CD14-positive monocyte (primary cell): ENCODE measurements at regions not wholly inside any gene's neighbourhood (a gene's known extent, or its start where the extent isn't known, plus 50 kb on each side); places are given as distances from the start of the nearest gene placed in this dataset.

Source experiments
- DNase-seq, 3 donors: peaks; one replicate each; pipeline ENCODE4 v3.0.0-alpha.2; 2011 to 2022
- H2AFZ ChIP-seq: 2 replicates; pipeline ENCODE4 v1.6.0; 2012; ENCODE audit warnings: mild to moderate bottlenecking, low read depth, low read length, inconsistent platforms; ENCODE audit not compliant: insufficient read depth, poor library complexity, severe bottlenecking
- H3K27ac ChIP-seq, 2 donors: 1 replicate in 1 of 2; 2 replicates in 1 of 2; pipeline ENCODE4 v1.5.1; 2012 to 2013; ENCODE audit warnings: low read length in 2 of 2, control low read depth in 1 of 2, inconsistent platforms in 1 of 2, low read depth in 1 of 2, mild to moderate bottlenecking in 1 of 2
- H3K27me3 ChIP-seq, 2 donors: one replicate each; pipeline versions ENCODE4 v1.6.0 to v1.6.1; 2011 to 2013; ENCODE audit warnings: low read length in 2 of 2; ENCODE audit not compliant: control insufficient read depth in 2 of 2, insufficient read depth in 2 of 2
- H3K36me3 ChIP-seq, 2 donors: replicated peaks in 1 of 2; 1 replicate in 1 of 2; 2 replicates in 1 of 2; pipeline versions ENCODE4 v1.5.1 to v1.6.1; 2012 to 2013; ENCODE audit warnings: low read length in 2 of 2, control low read depth in 1 of 2, inconsistent platforms in 1 of 2, mild to moderate bottlenecking in 1 of 2; ENCODE audit not compliant: insufficient read depth in 2 of 2, control insufficient read depth in 1 of 2
- H3K4me1 ChIP-seq, 2 donors: 1 replicate in 1 of 2; 2 replicates in 1 of 2; pipeline versions ENCODE4 v1.5.1 to v1.6.1; 2012 to 2013; ENCODE audit warnings: low read length in 2 of 2, control low read depth in 1 of 2, inconsistent platforms in 1 of 2, mild to moderate bottlenecking in 1 of 2, moderate library complexity in 1 of 2; ENCODE audit not compliant: insufficient read depth in 2 of 2, control insufficient read depth in 1 of 2
- H3K4me2 ChIP-seq: replicated peaks from 2 replicates; pipeline ENCODE3; 2012; ENCODE audit warnings: low read length, moderate library complexity, mild to moderate bottlenecking; ENCODE audit not compliant: poor library complexity, severe bottlenecking; ENCODE audit errors: extremely low read depth
- H3K4me3 ChIP-seq, 3 experiments: fragments of 200-600 bp in 1 of 3; sonication (generic) in 1 of 3; replicated peaks in 1 of 3; 1 replicate in 2 of 3; 2 replicates in 1 of 3; pipeline ENCODE4 v1.5.1; 2011 to 2013; ENCODE audit warnings: low read length in 3 of 3, mild to moderate bottlenecking in 3 of 3, control low read depth in 2 of 3, low read depth in 2 of 3, inconsistent platforms in 1 of 3, moderate library complexity in 1 of 3
- H3K79me2 ChIP-seq: 2 replicates; pipeline ENCODE4 v1.6.0; 2012; ENCODE audit warnings: mild to moderate bottlenecking, control low read depth, inconsistent platforms, low read length, moderate library complexity; ENCODE audit not compliant: insufficient read depth
- H3K9ac ChIP-seq: 2 replicates; pipeline ENCODE4 v1.6.0; 2017; ENCODE audit warnings: low read length, mild to moderate bottlenecking; ENCODE audit not compliant: insufficient read depth, poor library complexity, severe bottlenecking
- H3K9me3 ChIP-seq, 2 donors: replicated peaks in 1 of 2; 1 replicate in 1 of 2; 2 replicates in 1 of 2; pipeline versions ENCODE4 v1.5.1 to v1.6.1; 2012 to 2013; ENCODE audit warnings: low read length in 2 of 2, control low read depth in 1 of 2; ENCODE audit not compliant: control insufficient read depth in 1 of 2, insufficient read depth in 1 of 2
- H4K20me1 ChIP-seq: 2 replicates; pipeline ENCODE4 v1.6.0; 2012; ENCODE audit warnings: mild to moderate bottlenecking, low read length, control low read depth, moderate library complexity; ENCODE audit not compliant: insufficient read depth
- H3K27ac Mint-ChIP-seq, 7 donors: one replicate each; pipeline ENCODE4 v1.8.0; 2020; ENCODE audit warnings: mild to moderate bottlenecking in 7 of 7, mixed read lengths in 7 of 7, moderate library complexity in 6 of 7, inconsistent platforms in 2 of 7
- H3K27me3 Mint-ChIP-seq, 3 donors: one replicate each; pipeline ENCODE4 v1.8.0; 2021 to 2022; ENCODE audit warnings: low read depth in 3 of 3, mild to moderate bottlenecking in 3 of 3, mixed read lengths in 3 of 3, moderate library complexity in 3 of 3, inconsistent platforms in 1 of 3
- H3K36me3 Mint-ChIP-seq, 2 donors: one replicate each; pipeline ENCODE4 v1.8.0; 2020; ENCODE audit warnings: mixed read lengths in 2 of 2, inconsistent platforms in 1 of 2, mild to moderate bottlenecking in 1 of 2
- H3K4me1 Mint-ChIP-seq: one replicate; pipeline ENCODE4 v1.8.0; 2020; ENCODE audit warnings: mild to moderate bottlenecking, mixed read lengths
- H3K4me3 Mint-ChIP-seq, 2 donors: one replicate each; pipeline ENCODE4 v1.8.0; 2020; ENCODE audit warnings: mild to moderate bottlenecking in 2 of 2, mixed read lengths in 2 of 2, moderate library complexity in 1 of 2
- H3K9me3 Mint-ChIP-seq, 7 donors: one replicate each; pipeline ENCODE4 v1.8.0; 2020 to 2022; ENCODE audit warnings: mixed read lengths in 7 of 7, mild to moderate bottlenecking in 6 of 7, moderate library complexity in 6 of 7, inconsistent platforms in 2 of 7
- CTCF ChIP-seq: fragments of 200-600 bp; IDR thresholded peaks from one replicate; pipeline ENCODE4 v1.8.0; 2022; ENCODE audit warnings: antibody characterized with exemption, mild to moderate bottlenecking
- WGBS: methylation state at CpG from one replicate; pipeline ENCODE4 v1.1.5; 2013; ENCODE audit warnings: missing lambda C conversion rate; ENCODE audit not compliant: insufficient coverage; 5-methylcytosine and 5-hydroxymethylcytosine counted together
- intact Hi-C, 2 donors: fragments of 100-400 bp; cut with micrococcal nuclease; formaldehyde crosslinking; loops; one replicate each; pipeline versions ENCODE4 v1.15.0 to v1.15.1; 2023

GRCh38 chr10:76729346-76729745, 908.3 kb downstream of the KCNMA1 start:
- Mint-ChIP-seq H3K4me3 (no peak overlapping the region), H3K36me3 (no peaks in the 10 kb centered on the region), H3K27ac (no peak overlapping the region), H3K9me3 (peaks cover 8 to 23% (median 15%) of the 10 kb centered on the region in 7 donors), H3K27me3 (peaks cover 1 to 4% (median 2%) of the 10 kb centered on the region in 3 donors), H3K4me1 (no peaks in the 10 kb centered on the region)
- Histone ChIP-seq H3K27me3 (no peaks in the 10 kb centered on the region), H3K79me2 (no peaks in the 10 kb centered on the region), H3K4me3 (no peak overlapping the region), H3K9ac (no peak overlapping the region), H3K4me1 (no peaks in the 10 kb centered on the region), H3K9me3 (peaks cover 8 to 18% of the 10 kb centered on the region in 2 donors), H4K20me1 (no peaks in the 10 kb centered on the region), H3K27ac (no peak overlapping the region), H3K36me3 (no peaks in the 10 kb centered on the region), H2AFZ (no peak overlapping the region), H3K4me2 (no peak overlapping the region)
- no peak for TF ChIP-seq CTCF
- DNase-seq: no peak
- intact Hi-C loops: no loop called here

GRCh38 chr10:76727038-76727437, 910.6 kb downstream of the KCNMA1 start:
- Histone ChIP-seq H3K27me3 (no peaks in the 10 kb centered on the region), H3K4me3 (no peak overlapping the region), H3K36me3 (no peaks in the 10 kb centered on the region), H3K9me3 (peaks cover 8 to 18% of the 10 kb centered on the region in 2 donors), H3K79me2 (no peaks in the 10 kb centered on the region), H3K4me2 (no peak overlapping the region), H3K27ac (no peak overlapping the region), H4K20me1 (no peaks in the 10 kb centered on the region), H3K4me1 (no peaks in the 10 kb centered on the region), H2AFZ (no peak overlapping the region), H3K9ac (no peak overlapping the region)
- Mint-ChIP-seq H3K4me1 (no peaks in the 10 kb centered on the region), H3K4me3 (no peak overlapping the region), H3K36me3 (no peaks in the 10 kb centered on the region), H3K27me3 (peaks cover 1 to 4% (median 2%) of the 10 kb centered on the region in 3 donors), H3K27ac (peak overlapping the region in 1 of 7 donors; percentile 64), H3K9me3 (peaks cover 5 to 18% (median 11%) of the 10 kb centered on the region in 7 donors)
- DNase-seq: no peak
- WGBS: no CpG with 5 or more reads among the region's 2 CpGs
- no peak for TF ChIP-seq CTCF
- intact Hi-C loops: no loop called here
